NB4 (cell line): ENCODE measurements at regions not wholly inside any gene's neighbourhood (a gene's known extent, or its start where the extent isn't known, plus 50 kb on each side); places are given as distances from the start of the nearest gene placed in this dataset.

Experiments
- DNase-seq: peaks from one replicate; pipeline ENCODE4 v3.0.0; 2010; ENCODE audit warnings: low read depth
- H3K4me3 ChIP-seq: one replicate; pipeline ENCODE4 v1.5.1; 2011; ENCODE audit warnings: mild to moderate bottlenecking, low read depth, low read length, moderate library complexity
- CTCF ChIP-seq: IDR thresholded peaks from one replicate; pipeline ENCODE4 v1.5.1; 2012; ENCODE audit warnings: low read depth, low read length
- MAX ChIP-seq: IDR thresholded peaks from 2 replicates; pipeline ENCODE4 v1.6.1; 2011; ENCODE audit warnings: low read depth, low read length
- MYC ChIP-seq: IDR thresholded peaks from 2 replicates; pipeline ENCODE4 v1.6.1; 2011; ENCODE audit warnings: low read depth, low read length
- POLR2A ChIP-seq: IDR thresholded peaks from 2 replicates; pipeline ENCODE4 v1.6.1; 2011; ENCODE audit warnings: mild to moderate bottlenecking; ENCODE audit not compliant: insufficient read length; ENCODE audit errors: extremely low read depth

- TF ChIP-seq MYC: no peak
- TF ChIP-seq MAX: no peak
- no peak for TF ChIP-seq POLR2A
- TF ChIP-seq CTCF: no peak
- DNase-seq: no peak
- H3K4me3 ChIP-seq: no peak overlapping the region
Measured at GRCh38 chr6:22716721-22717120, 147.4 kb downstream of the HDGFL1 start.

GRCh38 chr6:22717915-22718314 is 148.5 kb downstream of the HDGFL1 start:
- TF ChIP-seq MYC (no peak), CTCF (no peak), MAX (no peak), POLR2A (no peak)
- no peak overlapping the region for H3K4me3 ChIP-seq
- DNase-seq: no peak

- TF ChIP-seq POLR2A (no peak), MAX (no peak), CTCF (no peak), MYC (no peak)
- no peak for DNase-seq
- H3K4me3 ChIP-seq: no peak overlapping the region
Measured at GRCh38 chr6:22722913-22723312, 153.5 kb downstream of the HDGFL1 start.

- no peak for TF ChIP-seq MAX
- TF ChIP-seq CTCF: no peak
- no peak for TF ChIP-seq POLR2A
- no peak overlapping the region for H3K4me3 ChIP-seq
- no peak for DNase-seq
Measured at GRCh38 chr6:22726966-22727365, 157.6 kb downstream of the HDGFL1 start.

GRCh38 chr6:22727710-22728109 is 158.3 kb downstream of the HDGFL1 start:
- no peak for DNase-seq
- H3K4me3 ChIP-seq: no peak overlapping the region
- no peak for TF ChIP-seq CTCF
- no peak for TF ChIP-seq POLR2A
- TF ChIP-seq MYC: no peak
- TF ChIP-seq MAX: no peak
